K562 (cell line): ENCODE measurements at regions not wholly inside any gene's neighbourhood (a gene's known extent, or its start where the extent isn't known, plus 50 kb on each side); places are given as distances from the start of the nearest gene placed in this dataset.

Experiments
- CTCF ChIP-seq, 3 experiments: IDR thresholded peaks in 2 of 3; conservative IDR thresholded peaks in 1 of 3; 2 replicates each; pipeline ENCODE4 v1.5.1; 2011 to 2012; ENCODE audit warnings: low read length in 3 of 3, mild to moderate bottlenecking in 3 of 3, control low read depth in 2 of 3, improper control_type of control experiment in 1 of 3, inconsistent platforms in 1 of 3, low read depth in 1 of 3, mixed read lengths in 1 of 3, moderate library complexity in 1 of 3; ENCODE audit not compliant: insufficient read depth in 2 of 3
- ELF4 ChIP-seq: fragments of 450-650 bp; formaldehyde crosslinking; IDR thresholded peaks from 2 replicates; pipeline ENCODE4 v1.4.0; 2022; ENCODE audit warnings: missing genetic modification characterization
- EP300 ChIP-seq: IDR thresholded peaks from 2 replicates; pipeline ENCODE4 v1.6.1; 2012; ENCODE audit warnings: low read length, improper control_type of control experiment
- FOSL1 ChIP-seq: fragments of 200-800 bp; sonication (Bioruptor generic); conservative IDR thresholded peaks from 2 replicates; pipeline ENCODE4 v1.6.1; 2016; ENCODE audit warnings: missing genetic modification characterization, missing compliant biosample characterization
- GABPB1 ChIP-seq: sonication (generic); formaldehyde crosslinking; IDR thresholded peaks from 2 replicates; pipeline ENCODE4 v1.8.0; 2022; ENCODE audit warnings: mild to moderate bottlenecking, missing genetic modification reagents
- JUND ChIP-seq, 2 experiments: IDR thresholded peaks; 2 replicates in 1 of 2; 3 replicates in 1 of 2; pipeline ENCODE4 v1.6.1; 2011; ENCODE audit warnings: borderline replicate concordance in 2 of 2, low read depth in 2 of 2, low read length in 2 of 2, improper control_type of control experiment in 1 of 2, missing biosample characterization in 1 of 2, missing genetic modification characterization in 1 of 2, missing genetic modification reagents in 1 of 2
- MEIS2 ChIP-seq: fragments of 450-650 bp; IDR thresholded peaks from 2 replicates; pipeline ENCODE4 v1.6.1; 2014; ENCODE audit warnings: mild to moderate bottlenecking; ENCODE audit not compliant: partially characterized antibody
- YY1 ChIP-seq, 3 experiments: IDR thresholded peaks; 2 replicates each; pipeline ENCODE4 v1.6.1; 2011; ENCODE audit warnings: low read length in 2 of 3, mild to moderate bottlenecking in 2 of 3, moderate library complexity in 2 of 3, borderline replicate concordance in 1 of 3, control low read depth in 1 of 3, low read depth in 1 of 3; ENCODE audit not compliant: insufficient read depth in 3 of 3, insufficient replicate concordance in 2 of 3, control insufficient read depth in 1 of 3, insufficient read length in 1 of 3; ENCODE audit errors: extremely low read depth in 1 of 3
- ZNF143 ChIP-seq: sonication (generic); formaldehyde crosslinking; IDR thresholded peaks from 2 replicates; pipeline ENCODE4 v1.9.0; 2022; ENCODE audit warnings: mild to moderate bottlenecking, missing genetic modification reagents
- ZNF174 ChIP-seq: fragments of 250-450 bp; sonication (Bioruptor Pico); IDR thresholded peaks from 2 replicates; pipeline ENCODE4 v1.4.0; 2020; ENCODE audit warnings: mild to moderate bottlenecking
- ZNF184 ChIP-seq: sonication (generic); formaldehyde crosslinking; IDR thresholded peaks from 2 replicates; pipeline ENCODE4 v1.5.0; 2020; ENCODE audit warnings: missing genetic modification reagents
- ZNF274 ChIP-seq: IDR thresholded peaks from 2 replicates; pipeline ENCODE4 v1.6.1; 2011; ENCODE audit warnings: low read depth, mild to moderate bottlenecking, low read length, moderate library complexity, borderline replicate concordance
- ZNF764 ChIP-seq: fragments of 250-450 bp; sonication (Bioruptor Pico); IDR thresholded peaks from 2 replicates; pipeline ENCODE4 v1.4.0; 2020; ENCODE audit warnings: low read depth, mild to moderate bottlenecking, moderate library complexity
- TF ChIP-seq, protein P1 (sequence below): fragments of 450-650 bp; formaldehyde crosslinking; IDR thresholded peaks from 2 replicates; pipeline ENCODE4 v1.4.0; 2020; ENCODE audit warnings: mild to moderate bottlenecking, moderate library complexity

DNA sequence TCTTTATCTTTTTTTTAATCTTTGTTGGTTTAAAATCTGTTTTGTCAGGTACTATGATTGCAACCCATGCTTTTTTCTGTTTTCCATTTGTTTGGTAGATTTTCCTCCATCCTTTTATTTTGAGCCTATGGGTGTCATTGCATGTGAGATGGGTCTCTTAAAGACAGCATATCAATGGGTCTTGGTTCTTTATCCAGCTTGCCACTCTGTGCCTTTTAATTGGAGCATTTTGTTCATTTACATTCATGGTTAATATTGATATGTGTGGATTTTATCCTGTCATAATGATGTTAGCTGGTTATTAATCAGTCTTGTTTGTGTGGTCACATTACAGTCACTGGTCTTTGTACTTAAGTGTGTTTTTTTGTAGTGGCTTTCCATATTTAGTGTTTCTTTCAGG lies 159.9 kb downstream of the CENPF start:
- TF ChIP-seq, protein P1, sequence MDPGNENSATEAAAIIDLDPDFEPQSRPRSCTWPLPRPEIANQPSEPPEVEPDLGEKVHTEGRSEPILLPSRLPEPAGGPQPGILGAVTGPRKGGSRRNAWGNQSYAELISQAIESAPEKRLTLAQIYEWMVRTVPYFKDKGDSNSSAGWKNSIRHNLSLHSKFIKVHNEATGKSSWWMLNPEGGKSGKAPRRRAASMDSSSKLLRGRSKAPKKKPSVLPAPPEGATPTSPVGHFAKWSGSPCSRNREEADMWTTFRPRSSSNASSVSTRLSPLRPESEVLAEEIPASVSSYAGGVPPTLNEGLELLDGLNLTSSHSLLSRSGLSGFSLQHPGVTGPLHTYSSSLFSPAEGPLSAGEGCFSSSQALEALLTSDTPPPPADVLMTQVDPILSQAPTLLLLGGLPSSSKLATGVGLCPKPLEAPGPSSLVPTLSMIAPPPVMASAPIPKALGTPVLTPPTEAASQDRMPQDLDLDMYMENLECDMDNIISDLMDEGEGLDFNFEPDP (CRISPR knock-in tag): no peak
- TF ChIP-seq ELF4 (no peak), ZNF274 (no peak), FOSL1 (tag) (no peak), EP300 (no peak), JUND (IDR thresholded peaks at IDR 0.05; ENCODE audit: borderline replicate concordance, low read depth, low read length) (no peak), JUND (tag; IDR thresholded peaks at IDR 0.05; ENCODE audit: borderline replicate concordance, low read depth, low read length) (no peak), ZNF184 (CRISPR knock-in tag) (no peak), GABPB1 (CRISPR knock-in tag) (no peak), CTCF (IDR thresholded peaks at IDR 0.05 in 2 of 3, conservative IDR thresholded peaks at IDR 0.05 in 1 of 3; ENCODE audit: insufficient read depth in 2 of 3, low read depth in 1 of 3, low read length in 3 of 3) (no peak), YY1 (IDR thresholded peaks at IDR 0.05; ENCODE audit: borderline replicate concordance in 1 of 3, control insufficient read depth in 1 of 3, extremely low read depth in 1 of 3, insufficient read depth in 3 of 3, insufficient read length in 1 of 3, insufficient replicate concordance in 2 of 3, low read depth in 1 of 3, low read length in 2 of 3) (no peak), ZNF764 (CRISPR knock-in tag) (no peak), ZNF143 (CRISPR knock-in tag) (no peak), MEIS2 (no peak), ZNF174 (CRISPR knock-in tag) (no peak)
